ENCODE measurements at regions not wholly inside any gene's neighbourhood (a gene's known extent, or its start where the extent isn't known, plus 50 kb on each side); places are given as distances from the start of the nearest gene placed in this dataset.
"Not testable (repeated sequence)": the region's sequence is repeated elsewhere in the genome, so short reads cannot be mapped to it uniquely, and the experiment has no call there.

DNA sequence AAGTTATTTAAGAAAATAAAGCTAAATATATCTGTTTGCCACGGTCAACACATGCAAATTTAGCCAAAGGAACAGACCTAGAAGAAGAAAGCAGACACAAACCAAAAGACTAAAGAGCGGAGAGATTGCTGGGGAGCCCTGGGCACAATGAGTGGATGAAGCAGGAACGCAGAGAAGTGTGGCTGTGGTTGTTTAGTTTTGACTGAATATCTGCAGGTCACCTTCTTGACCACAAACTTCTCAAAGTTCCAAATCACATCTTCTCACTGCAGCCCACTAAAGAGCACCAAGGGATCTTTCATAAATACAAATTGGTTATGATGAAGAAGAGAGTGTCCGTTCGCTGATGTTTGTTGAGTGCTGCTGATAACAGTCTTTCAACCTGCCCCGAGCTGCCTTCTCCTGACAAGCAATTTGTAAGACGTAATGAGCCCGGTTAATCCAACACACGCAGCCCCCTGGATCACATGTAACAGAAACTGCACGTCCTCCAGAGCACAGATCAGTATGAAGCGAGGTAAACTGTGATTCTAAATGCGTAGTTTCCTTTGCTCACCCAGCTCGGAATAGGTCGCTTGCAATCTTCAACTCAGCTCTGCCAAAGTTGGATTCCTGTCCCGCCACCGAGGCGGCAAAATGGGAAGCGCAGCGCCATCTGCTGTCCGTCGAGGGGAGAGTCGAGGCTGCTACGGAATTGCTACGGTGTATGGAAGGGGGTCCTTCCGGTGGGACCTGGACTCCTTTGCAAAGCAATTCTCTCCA, 120.8 kb downstream of the GXYLT1 start (continued):
- no peak for TF ChIP-seq SRF (CRISPR knock-in tag; IDR thresholded peaks at IDR 0.05)
- no peak for TF ChIP-seq TARDBP (IDR thresholded peaks at IDR 0.05)
- no peak for TF ChIP-seq C11orf30 (IDR thresholded peaks at IDR 0.05; ENCODE audit: low read depth)

DNA sequence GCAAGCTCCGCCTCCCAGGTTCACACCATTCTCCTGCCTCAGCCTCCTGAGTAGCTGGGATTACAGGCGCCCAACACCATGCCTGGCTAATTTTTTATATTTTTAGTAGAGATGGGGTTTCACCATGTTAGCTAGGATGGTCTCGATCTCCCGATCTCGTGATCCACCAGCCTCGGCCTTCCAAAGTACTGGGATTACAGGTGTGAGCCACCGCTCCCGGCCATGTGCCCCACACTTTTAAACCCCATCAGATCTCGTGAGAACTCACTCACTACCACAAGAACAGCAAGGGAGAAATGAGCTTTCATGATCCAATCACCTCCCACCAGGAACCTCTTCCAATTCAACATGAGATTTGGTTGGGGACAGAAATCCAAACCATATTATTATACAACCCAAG, 122.7 kb downstream of the GXYLT1 start:
- H3K9ac ChIP-seq (ENCODE audit: insufficient read depth in 1 of 2, low read depth in 2 of 2, low read length in 2 of 2); H3K4me1 ChIP-seq (replicated peaks in 1 of 2; ENCODE audit: control insufficient read depth in 2 of 2, insufficient read depth in 2 of 2, low read length in 2 of 2); H3K36me3 ChIP-seq (ENCODE audit: control insufficient read depth, insufficient read depth, low read length); H3K27me3 ChIP-seq (ENCODE audit: control insufficient read depth in 2 of 2, insufficient read depth in 2 of 2, low read length in 2 of 2); intact Hi-C loops (cut with micrococcal nuclease); H4K20me1 ChIP-seq (replicated peaks; ENCODE audit: control insufficient read depth, insufficient read depth, low read length); H3K9me3 ChIP-seq (replicated peaks; ENCODE audit: control insufficient read depth, insufficient read depth, low read depth, low read length); H3K9me1 ChIP-seq (ENCODE audit: control insufficient read depth, insufficient read depth, low read length); DNase-seq (ENCODE audit: extremely low read depth in 1 of 4, low spot score in 3 of 4); FAIRE-seq; H3K4me2 ChIP-seq (ENCODE audit: insufficient read depth, low read length); H2AFZ ChIP-seq (ENCODE audit: low read depth, low read length); H3K27ac ChIP-seq (ENCODE audit: extremely low read depth, low read depth, low read length); BruUV-seq (replicated peaks); H3K79me2 ChIP-seq (ENCODE audit: control insufficient read depth, insufficient read depth, low read length); H3K4me3 ChIP-seq; ATAC-seq; CTCF ChIA-PET (ENCODE audit: low intra/inter-chr PET ratio): not testable (repeated sequence)
- WGBS (ENCODE audit: insufficient coverage, low coverage, missing lambda C conversion rate): 0% methylated on average over 8 of the region's 9 CpGs
- TF ChIP-seq L3MBTL2 (IDR thresholded peaks at IDR 0.05): peak; percentile 55; the same call in 1 of the 2 replicates
- TF ChIP-seq, protein P1, sequence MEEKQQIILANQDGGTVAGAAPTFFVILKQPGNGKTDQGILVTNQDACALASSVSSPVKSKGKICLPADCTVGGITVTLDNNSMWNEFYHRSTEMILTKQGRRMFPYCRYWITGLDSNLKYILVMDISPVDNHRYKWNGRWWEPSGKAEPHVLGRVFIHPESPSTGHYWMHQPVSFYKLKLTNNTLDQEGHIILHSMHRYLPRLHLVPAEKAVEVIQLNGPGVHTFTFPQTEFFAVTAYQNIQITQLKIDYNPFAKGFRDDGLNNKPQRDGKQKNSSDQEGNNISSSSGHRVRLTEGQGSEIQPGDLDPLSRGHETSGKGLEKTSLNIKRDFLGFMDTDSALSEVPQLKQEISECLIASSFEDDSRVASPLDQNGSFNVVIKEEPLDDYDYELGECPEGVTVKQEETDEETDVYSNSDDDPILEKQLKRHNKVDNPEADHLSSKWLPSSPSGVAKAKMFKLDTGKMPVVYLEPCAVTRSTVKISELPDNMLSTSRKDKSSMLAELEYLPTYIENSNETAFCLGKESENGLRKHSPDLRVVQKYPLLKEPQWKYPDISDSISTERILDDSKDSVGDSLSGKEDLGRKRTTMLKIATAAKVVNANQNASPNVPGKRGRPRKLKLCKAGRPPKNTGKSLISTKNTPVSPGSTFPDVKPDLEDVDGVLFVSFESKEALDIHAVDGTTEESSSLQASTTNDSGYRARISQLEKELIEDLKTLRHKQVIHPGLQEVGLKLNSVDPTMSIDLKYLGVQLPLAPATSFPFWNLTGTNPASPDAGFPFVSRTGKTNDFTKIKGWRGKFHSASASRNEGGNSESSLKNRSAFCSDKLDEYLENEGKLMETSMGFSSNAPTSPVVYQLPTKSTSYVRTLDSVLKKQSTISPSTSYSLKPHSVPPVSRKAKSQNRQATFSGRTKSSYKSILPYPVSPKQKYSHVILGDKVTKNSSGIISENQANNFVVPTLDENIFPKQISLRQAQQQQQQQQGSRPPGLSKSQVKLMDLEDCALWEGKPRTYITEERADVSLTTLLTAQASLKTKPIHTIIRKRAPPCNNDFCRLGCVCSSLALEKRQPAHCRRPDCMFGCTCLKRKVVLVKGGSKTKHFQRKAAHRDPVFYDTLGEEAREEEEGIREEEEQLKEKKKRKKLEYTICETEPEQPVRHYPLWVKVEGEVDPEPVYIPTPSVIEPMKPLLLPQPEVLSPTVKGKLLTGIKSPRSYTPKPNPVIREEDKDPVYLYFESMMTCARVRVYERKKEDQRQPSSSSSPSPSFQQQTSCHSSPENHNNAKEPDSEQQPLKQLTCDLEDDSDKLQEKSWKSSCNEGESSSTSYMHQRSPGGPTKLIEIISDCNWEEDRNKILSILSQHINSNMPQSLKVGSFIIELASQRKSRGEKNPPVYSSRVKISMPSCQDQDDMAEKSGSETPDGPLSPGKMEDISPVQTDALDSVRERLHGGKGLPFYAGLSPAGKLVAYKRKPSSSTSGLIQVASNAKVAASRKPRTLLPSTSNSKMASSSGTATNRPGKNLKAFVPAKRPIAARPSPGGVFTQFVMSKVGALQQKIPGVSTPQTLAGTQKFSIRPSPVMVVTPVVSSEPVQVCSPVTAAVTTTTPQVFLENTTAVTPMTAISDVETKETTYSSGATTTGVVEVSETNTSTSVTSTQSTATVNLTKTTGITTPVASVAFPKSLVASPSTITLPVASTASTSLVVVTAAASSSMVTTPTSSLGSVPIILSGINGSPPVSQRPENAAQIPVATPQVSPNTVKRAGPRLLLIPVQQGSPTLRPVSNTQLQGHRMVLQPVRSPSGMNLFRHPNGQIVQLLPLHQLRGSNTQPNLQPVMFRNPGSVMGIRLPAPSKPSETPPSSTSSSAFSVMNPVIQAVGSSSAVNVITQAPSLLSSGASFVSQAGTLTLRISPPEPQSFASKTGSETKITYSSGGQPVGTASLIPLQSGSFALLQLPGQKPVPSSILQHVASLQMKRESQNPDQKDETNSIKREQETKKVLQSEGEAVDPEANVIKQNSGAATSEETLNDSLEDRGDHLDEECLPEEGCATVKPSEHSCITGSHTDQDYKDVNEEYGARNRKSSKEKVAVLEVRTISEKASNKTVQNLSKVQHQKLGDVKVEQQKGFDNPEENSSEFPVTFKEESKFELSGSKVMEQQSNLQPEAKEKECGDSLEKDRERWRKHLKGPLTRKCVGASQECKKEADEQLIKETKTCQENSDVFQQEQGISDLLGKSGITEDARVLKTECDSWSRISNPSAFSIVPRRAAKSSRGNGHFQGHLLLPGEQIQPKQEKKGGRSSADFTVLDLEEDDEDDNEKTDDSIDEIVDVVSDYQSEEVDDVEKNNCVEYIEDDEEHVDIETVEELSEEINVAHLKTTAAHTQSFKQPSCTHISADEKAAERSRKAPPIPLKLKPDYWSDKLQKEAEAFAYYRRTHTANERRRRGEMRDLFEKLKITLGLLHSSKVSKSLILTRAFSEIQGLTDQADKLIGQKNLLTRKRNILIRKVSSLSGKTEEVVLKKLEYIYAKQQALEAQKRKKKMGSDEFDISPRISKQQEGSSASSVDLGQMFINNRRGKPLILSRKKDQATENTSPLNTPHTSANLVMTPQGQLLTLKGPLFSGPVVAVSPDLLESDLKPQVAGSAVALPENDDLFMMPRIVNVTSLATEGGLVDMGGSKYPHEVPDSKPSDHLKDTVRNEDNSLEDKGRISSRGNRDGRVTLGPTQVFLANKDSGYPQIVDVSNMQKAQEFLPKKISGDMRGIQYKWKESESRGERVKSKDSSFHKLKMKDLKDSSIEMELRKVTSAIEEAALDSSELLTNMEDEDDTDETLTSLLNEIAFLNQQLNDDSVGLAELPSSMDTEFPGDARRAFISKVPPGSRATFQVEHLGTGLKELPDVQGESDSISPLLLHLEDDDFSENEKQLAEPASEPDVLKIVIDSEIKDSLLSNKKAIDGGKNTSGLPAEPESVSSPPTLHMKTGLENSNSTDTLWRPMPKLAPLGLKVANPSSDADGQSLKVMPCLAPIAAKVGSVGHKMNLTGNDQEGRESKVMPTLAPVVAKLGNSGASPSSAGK (IDR thresholded peaks at IDR 0.05): peak; percentile 39; the same call in 1 of the 2 replicates
- POLR2A ChIA-PET: interaction anchor here (0.9 kb wide), 1 partner anchor 30 kb away, joined by 3 read pairs; no protein-coding TSS in a partner anchor
- in situ Hi-C loops (cut with MboI): loop anchor here (25.0 kb wide), 1 partner anchor 735 kb away; no protein-coding TSS in a partner anchor

Data from K562 (cell line).